ENCODE measurements at regions not wholly inside any gene's neighbourhood (a gene's known extent, or its start where the extent isn't known, plus 50 kb on each side); places are given as distances from the start of the nearest gene placed in this dataset.

DNA sequence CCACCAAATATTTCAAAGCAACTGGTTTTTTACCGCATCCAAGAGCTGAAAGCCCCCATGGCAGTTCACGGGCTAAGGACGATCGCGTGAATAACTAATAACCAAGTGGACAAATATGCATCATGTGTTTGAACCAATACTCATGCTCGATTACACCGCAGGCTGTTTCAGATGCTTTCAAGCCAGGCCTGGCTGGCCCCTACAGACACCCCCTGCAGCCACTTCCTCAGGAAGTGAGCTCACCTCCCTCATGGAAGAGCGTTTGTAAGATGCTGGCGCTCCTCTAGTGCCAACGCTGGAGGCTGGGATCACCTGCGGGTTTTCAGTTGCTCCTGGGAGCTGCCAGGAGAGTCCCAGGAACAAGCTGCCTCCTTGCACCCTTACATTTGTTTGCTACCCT lies 53.9 kb upstream of the PTCH1 start:
- TF ChIP-seq, protein P1, sequence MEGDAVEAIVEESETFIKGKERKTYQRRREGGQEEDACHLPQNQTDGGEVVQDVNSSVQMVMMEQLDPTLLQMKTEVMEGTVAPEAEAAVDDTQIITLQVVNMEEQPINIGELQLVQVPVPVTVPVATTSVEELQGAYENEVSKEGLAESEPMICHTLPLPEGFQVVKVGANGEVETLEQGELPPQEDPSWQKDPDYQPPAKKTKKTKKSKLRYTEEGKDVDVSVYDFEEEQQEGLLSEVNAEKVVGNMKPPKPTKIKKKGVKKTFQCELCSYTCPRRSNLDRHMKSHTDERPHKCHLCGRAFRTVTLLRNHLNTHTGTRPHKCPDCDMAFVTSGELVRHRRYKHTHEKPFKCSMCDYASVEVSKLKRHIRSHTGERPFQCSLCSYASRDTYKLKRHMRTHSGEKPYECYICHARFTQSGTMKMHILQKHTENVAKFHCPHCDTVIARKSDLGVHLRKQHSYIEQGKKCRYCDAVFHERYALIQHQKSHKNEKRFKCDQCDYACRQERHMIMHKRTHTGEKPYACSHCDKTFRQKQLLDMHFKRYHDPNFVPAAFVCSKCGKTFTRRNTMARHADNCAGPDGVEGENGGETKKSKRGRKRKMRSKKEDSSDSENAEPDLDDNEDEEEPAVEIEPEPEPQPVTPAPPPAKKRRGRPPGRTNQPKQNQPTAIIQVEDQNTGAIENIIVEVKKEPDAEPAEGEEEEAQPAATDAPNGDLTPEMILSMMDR (IDR thresholded peaks at IDR 0.05), result no peak
- no peak for TF ChIP-seq POLR2A (IDR thresholded peaks at IDR 0.05; ENCODE audit: low read depth)
- no peak for TF ChIP-seq POLR2AphosphoS5 (IDR thresholded peaks at IDR 0.05)
